ENCODE measurements at regions not wholly inside any gene's neighbourhood (a gene's known extent, or its start where the extent isn't known, plus 50 kb on each side); places are given as distances from the start of the nearest gene placed in this dataset.

- Histone ChIP-seq H3K4me3 (replicated peaks in 1 of 3; ENCODE audit: insufficient read depth in 1 of 3, low read depth in 2 of 3, low read length in 3 of 3) (no peak overlapping the region), H3K9me3 (ENCODE audit: low read length) (peaks cover 7% of the 10 kb centered on the region; the same call in 1 of the 2 replicates), H3K36me3 (replicated peaks in 1 of 2; ENCODE audit: control insufficient read depth in 1 of 2, insufficient read depth in 2 of 2, low read length in 2 of 2) (no peaks in the 10 kb centered on the region), H3K27me3 (ENCODE audit: control insufficient read depth in 1 of 2, insufficient read depth in 2 of 2, low read length in 2 of 2) (no peaks in the 10 kb centered on the region), H3K27ac (ENCODE audit: extremely low read length, insufficient read depth, low read length) (no peak overlapping the region), H3K9ac (ENCODE audit: insufficient read depth, low read depth, low read length) (no peak overlapping the region), H2AFZ (ENCODE audit: low read length) (no peak overlapping the region), H3K4me1 (ENCODE audit: insufficient read depth, low read length) (no peaks in the 10 kb centered on the region), H4K20me1 (ENCODE audit: insufficient read depth, low read length) (no peaks in the 10 kb centered on the region), H3K4me2 (ENCODE audit: low read depth, low read length) (no peak overlapping the region), H3K79me2 (ENCODE audit: insufficient read depth, low read length) (no peaks in the 10 kb centered on the region)
- intact Hi-C loops (cut with micrococcal nuclease; ENCODE audit: unreplicated experiment): no loop called here
- in situ Hi-C loops (cut with HindIII; ENCODE audit: extremely low pct_ligation_motif_present, low pct_unique_long_range_greater_than_20kb): no loop called here
- FAIRE-seq: no peak
- no peak for ATAC-seq
- DNase-seq (ENCODE audit: low spot score): no peak
- POLR2A ChIA-PET: no interaction called here
- BruUV-seq (replicated peaks): no TSS peak
- 0% methylated on average over 1 of the region's 1 CpG for WGBS (ENCODE audit: low lambda C conversion rate)
- CTCF ChIA-PET (ENCODE audit: low intra/inter-chr PET ratio, low total read pairs): no interaction called here
- TF ChIP-seq ZNF337 (CRISPR knock-in tag; IDR thresholded peaks at IDR 0.05; ENCODE audit: borderline replicate concordance, low read depth): no peak
- TF ChIP-seq ATF5 (CRISPR knock-in tag; IDR thresholded peaks at IDR 0.05; ENCODE audit: low read depth): no peak
- TF ChIP-seq CBFB (CRISPR knock-in tag; IDR thresholded peaks at IDR 0.05): no peak
- no peak for TF ChIP-seq ZNF790 (CRISPR knock-in tag; IDR thresholded peaks at IDR 0.05; ENCODE audit: borderline replicate concordance)
- TF ChIP-seq ZNF577 (CRISPR knock-in tag; IDR thresholded peaks at IDR 0.05; ENCODE audit: borderline replicate concordance, low read depth): no peak
- TF ChIP-seq ARID4A (CRISPR knock-in tag; IDR thresholded peaks at IDR 0.05; ENCODE audit: borderline replicate concordance): no peak
- TF ChIP-seq ZNF136 (CRISPR knock-in tag; IDR thresholded peaks at IDR 0.05; ENCODE audit: low read depth): no peak
- TF ChIP-seq ZNF230 (CRISPR knock-in tag; IDR thresholded peaks at IDR 0.05): no peak
- TF ChIP-seq ZNF878 (CRISPR knock-in tag; IDR thresholded peaks at IDR 0.05): no peak
- TF ChIP-seq, protein P1, sequence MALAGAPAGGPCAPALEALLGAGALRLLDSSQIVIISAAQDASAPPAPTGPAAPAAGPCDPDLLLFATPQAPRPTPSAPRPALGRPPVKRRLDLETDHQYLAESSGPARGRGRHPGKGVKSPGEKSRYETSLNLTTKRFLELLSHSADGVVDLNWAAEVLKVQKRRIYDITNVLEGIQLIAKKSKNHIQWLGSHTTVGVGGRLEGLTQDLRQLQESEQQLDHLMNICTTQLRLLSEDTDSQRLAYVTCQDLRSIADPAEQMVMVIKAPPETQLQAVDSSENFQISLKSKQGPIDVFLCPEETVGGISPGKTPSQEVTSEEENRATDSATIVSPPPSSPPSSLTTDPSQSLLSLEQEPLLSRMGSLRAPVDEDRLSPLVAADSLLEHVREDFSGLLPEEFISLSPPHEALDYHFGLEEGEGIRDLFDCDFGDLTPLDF (CRISPR knock-in tag; IDR thresholded peaks at IDR 0.05): no peak
- no peak for TF ChIP-seq GZF1 (CRISPR knock-in tag; IDR thresholded peaks at IDR 0.05)
- TF ChIP-seq RARA (CRISPR knock-in tag; IDR thresholded peaks at IDR 0.05): no peak
- no peak for TF ChIP-seq FOSL1 (CRISPR knock-in tag; IDR thresholded peaks at IDR 0.05; ENCODE audit: borderline replicate concordance)
- no peak for TF ChIP-seq HOXA5 (CRISPR knock-in tag; IDR thresholded peaks at IDR 0.05)
- TF ChIP-seq RBAK (CRISPR knock-in tag; IDR thresholded peaks at IDR 0.05): no peak
- TF ChIP-seq, protein P2, sequence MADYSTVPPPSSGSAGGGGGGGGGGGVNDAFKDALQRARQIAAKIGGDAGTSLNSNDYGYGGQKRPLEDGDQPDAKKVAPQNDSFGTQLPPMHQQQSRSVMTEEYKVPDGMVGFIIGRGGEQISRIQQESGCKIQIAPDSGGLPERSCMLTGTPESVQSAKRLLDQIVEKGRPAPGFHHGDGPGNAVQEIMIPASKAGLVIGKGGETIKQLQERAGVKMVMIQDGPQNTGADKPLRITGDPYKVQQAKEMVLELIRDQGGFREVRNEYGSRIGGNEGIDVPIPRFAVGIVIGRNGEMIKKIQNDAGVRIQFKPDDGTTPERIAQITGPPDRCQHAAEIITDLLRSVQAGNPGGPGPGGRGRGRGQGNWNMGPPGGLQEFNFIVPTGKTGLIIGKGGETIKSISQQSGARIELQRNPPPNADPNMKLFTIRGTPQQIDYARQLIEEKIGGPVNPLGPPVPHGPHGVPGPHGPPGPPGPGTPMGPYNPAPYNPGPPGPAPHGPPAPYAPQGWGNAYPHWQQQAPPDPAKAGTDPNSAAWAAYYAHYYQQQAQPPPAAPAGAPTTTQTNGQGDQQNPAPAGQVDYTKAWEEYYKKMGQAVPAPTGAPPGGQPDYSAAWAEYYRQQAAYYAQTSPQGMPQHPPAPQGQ (CRISPR knock-in tag; IDR thresholded peaks at IDR 0.05; ENCODE audit: borderline replicate concordance): no peak
- TF ChIP-seq ATAD3A (CRISPR knock-in tag; IDR thresholded peaks at IDR 0.05): no peak
Observed at GRCh38 chr5:124039410-124039809, 527.4 kb downstream of the CSNK1G3 start.
